ENCODE measurements at regions not wholly inside any gene's neighbourhood (a gene's known extent, or its start where the extent isn't known, plus 50 kb on each side); places are given as distances from the start of the nearest gene placed in this dataset.

DNA sequence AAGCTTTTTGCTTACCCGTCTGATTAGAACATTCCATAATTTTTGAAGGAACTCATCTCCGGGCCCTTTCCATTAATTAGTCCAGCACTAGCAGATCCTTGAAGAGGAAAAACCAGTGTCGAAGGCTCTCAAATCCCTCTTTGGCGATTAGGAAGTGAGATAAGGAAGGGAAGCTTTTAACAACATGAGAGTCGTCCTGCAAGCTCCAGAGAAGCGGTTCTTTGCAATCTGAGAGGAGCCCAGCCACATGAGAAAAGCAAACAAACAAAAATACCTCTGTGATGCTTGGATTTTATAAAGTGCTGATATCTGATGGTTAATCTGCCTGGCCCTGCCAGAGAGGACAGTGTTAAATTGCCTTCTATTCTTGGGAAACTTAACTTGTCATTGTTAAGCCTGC, 339.8 kb upstream of the SALL1 start:
- DNase-seq (ENCODE audit: extremely low spot score) = no peak
- TF ChIP-seq CTCF (IDR thresholded peaks at IDR 0.05; ENCODE audit: control extremely low read depth, extremely low read depth, low read depth, missing control alignments) = no peak
- POLR2A ChIA-PET = no interaction called here
- CTCF ChIA-PET = interaction anchor here (0.9 to 1.1 kb wide), 2 partner anchors 28 to 38 kb away, joined by 3 read pairs; no protein-coding TSS in a partner anchor

- TF ChIP-seq CTCF (IDR thresholded peaks at IDR 0.05; ENCODE audit: control extremely low read depth, extremely low read depth, low read depth, missing control alignments) = no peak
- ChIA-PET CTCF (no interaction called here), POLR2A (no interaction called here)
- DNase-seq (ENCODE audit: extremely low spot score) = no peak
Measured at GRCh38 chr16:51487880-51488279, 336.8 kb upstream of the SALL1 start.

- no peak for TF ChIP-seq CTCF (IDR thresholded peaks at IDR 0.05; ENCODE audit: control extremely low read depth, extremely low read depth, low read depth, missing control alignments)
- ChIA-PET CTCF (no interaction called here), POLR2A (no interaction called here)
- DNase-seq (ENCODE audit: extremely low spot score) = no peak
Measured at GRCh38 chr16:51474414-51475091, 323.5 kb upstream of the SALL1 start.

GRCh38 chr16:51473091-51473490, 322.0 kb upstream of the SALL1 start:
- no peak for TF ChIP-seq CTCF (IDR thresholded peaks at IDR 0.05; ENCODE audit: control extremely low read depth, extremely low read depth, low read depth, missing control alignments)
- ChIA-PET CTCF (no interaction called here), POLR2A (no interaction called here)
- no peak for DNase-seq (ENCODE audit: extremely low spot score)

GRCh38 chr16:51470492-51470891, 319.4 kb upstream of the SALL1 start:
- CTCF ChIA-PET = no interaction called here

DNA sequence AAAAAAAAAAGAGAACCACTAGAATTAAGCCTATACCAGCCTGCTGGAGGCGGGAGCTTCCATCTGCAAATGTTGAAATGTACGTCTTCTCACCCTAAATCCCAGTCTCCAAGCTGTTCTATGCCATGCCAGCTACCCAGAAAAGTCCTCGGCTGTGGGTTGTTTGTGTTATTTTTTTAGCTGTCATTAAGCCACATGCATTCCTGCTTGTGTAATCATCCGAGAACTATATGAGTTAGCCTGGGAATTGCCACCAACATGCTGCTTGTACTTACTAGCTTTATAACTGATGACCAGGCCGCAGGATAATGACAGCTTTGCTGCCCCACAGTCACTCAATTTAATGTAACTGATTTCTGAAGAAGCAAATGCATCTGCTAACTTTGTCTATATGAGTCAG, 313.9 kb upstream of the SALL1 start:
- ChIA-PET POLR2A (no interaction called here), CTCF (interaction anchor here (1.0 kb wide), 1 partner anchor 18 kb away, joined by 3 read pairs; no protein-coding TSS in a partner anchor)
- TF ChIP-seq CTCF (IDR thresholded peaks at IDR 0.05; ENCODE audit: control extremely low read depth, extremely low read depth, low read depth, missing control alignments) = no peak
- no peak for DNase-seq (ENCODE audit: extremely low spot score)

More at GRCh38 chr16:51470492-51470891, 319.4 kb upstream of the SALL1 start:
- no peak for DNase-seq (ENCODE audit: extremely low spot score)
- TF ChIP-seq CTCF (IDR thresholded peaks at IDR 0.05; ENCODE audit: control extremely low read depth, extremely low read depth, low read depth, missing control alignments) = no peak
- POLR2A ChIA-PET = no interaction called here

Measured in GM10248 (cell line).